ENCODE measurements at regions not wholly inside any gene's neighbourhood (a gene's known extent, or its start where the extent isn't known, plus 50 kb on each side); places are given as distances from the start of the nearest gene placed in this dataset.

DNA sequence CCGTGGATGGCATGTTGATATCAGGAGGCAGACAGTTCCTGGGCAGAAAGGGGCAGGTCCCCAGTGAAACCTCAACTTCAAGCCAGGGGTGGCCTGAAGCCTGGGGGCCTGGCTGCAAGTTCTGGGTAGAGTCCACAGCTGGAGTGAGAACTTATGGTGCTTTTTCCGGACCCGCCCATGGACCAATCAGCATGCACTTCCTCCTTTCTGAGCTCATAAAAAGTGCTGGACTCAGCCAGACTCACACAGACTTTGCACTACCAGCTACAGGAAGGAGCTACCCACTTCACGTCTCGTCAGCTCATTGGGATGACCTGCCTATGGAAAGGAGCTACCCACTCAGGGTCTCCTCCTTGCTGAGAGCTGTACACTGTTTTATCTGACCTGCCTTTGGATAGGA lies 183.1 kb upstream of the MC4R start:
- no peak for DNase-seq

DNA sequence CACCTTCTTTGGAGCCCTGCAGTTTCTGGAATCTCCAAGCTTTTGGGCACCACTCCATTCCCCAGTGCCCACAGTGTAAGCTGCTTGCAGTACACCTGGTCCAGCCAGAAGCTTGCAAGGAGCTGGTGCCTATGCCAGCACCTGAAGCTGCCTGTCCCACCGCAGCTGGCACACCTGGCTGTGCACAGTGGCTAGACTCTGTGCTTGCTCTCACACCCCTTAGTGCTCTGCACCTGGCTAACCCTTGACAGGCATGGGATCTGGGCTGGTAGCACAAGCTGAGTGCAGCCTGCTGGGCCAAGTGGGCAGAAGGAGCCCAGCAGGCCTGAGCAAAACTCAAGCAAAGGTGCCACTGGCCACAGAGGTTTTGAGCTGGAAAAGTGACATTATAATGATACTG lies 183.8 kb upstream of the MC4R start:
- DNase-seq = no peak

DNA sequence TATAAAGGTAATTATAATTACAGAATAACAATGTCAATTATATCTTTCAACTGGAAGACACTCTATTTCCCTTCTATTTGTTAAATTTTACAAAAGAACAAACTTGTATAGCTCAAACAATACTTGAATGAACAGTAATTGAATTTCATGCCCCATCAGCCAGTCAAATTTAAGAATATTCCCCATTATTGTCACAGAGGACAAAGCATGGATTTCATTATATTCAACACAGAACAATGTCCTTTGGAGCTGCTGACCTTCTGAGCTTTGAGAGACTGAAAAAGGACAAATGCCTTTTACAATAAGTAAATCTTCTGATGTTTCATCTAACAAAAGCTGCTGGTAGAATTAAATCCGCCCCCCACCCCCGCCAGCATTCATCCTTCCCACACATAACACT lies 187.5 kb upstream of the MC4R start:
- DNase-seq = no peak

DNA sequence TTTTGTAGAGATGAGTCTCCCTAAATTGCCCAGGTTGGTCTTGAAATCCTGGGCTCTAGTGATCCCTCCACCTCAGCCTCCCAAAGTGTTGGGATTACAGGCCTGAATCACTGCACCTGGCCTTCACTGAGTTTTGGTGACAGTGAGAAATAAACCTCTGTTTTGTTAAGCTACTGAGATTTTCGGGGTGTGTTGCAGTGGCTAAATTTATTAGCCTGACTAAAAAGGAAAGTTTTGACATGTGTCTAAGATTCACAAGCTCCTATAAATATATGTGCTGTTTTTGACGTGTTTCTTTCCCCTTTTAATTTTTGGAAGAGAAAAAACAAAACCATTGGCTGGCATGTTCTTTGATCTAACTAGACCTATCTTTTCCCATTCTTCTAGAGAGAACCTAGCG lies 190.5 kb upstream of the MC4R start:
- no peak for DNase-seq

DNA sequence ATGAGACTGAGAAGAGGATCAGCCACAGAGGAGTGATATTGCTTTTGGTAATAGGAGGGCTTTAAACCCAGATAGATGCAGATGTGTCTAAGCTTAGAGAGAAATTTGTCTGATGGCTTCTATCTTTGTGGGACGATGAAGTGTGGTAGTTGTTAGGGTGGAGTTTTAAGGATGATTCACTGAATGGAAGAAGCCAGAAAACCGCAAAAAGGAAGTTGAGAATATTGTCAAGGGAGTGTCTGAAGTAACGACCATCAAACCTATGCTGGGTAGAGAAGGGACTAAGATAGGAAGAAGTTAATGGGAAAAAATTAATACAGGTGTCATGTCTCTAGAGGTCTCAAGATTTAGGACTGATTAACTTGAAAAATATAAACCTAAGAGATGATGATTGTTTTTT lies 195.6 kb upstream of the MC4R start:
- no peak for DNase-seq

DNA sequence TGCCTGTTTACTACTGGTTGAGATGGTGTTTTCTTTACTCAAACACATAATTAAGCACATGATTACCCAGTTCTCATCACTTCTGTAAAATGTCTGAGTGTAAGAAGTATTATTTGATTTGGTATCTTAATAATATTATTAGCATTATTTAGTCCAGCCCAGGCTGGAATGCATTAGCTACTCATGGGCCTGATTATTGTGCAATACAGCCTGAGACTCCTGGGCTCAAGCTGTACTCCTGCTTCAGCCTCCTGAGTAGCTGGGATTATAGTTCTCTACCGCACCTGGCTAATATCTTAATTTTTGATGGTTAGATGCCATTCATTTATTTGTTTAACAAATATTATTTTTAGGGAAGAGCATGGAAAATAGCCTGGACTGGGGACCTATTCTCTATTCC lies 197.6 kb upstream of the MC4R start:
- no peak for DNase-seq

DNA sequence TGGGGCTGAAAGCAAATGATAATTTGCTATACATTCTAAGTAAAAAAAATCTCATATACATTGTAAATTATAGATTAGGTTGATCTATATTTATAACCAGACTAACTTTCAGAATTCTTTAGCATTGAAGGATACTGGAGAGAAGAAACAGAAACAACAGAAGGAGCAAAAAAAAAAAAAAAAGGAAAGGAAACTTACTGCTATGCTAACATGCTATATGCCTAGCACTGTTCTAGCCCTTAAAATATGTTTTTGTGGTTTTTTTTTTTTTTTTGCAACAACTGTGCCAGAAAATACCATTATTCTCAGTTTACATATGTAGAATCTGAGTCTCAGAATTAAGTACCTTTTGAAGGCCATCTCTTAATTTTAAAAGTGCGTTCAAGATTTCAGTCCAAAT lies 204.9 kb upstream of the MC4R start:
- no peak for DNase-seq

DNA sequence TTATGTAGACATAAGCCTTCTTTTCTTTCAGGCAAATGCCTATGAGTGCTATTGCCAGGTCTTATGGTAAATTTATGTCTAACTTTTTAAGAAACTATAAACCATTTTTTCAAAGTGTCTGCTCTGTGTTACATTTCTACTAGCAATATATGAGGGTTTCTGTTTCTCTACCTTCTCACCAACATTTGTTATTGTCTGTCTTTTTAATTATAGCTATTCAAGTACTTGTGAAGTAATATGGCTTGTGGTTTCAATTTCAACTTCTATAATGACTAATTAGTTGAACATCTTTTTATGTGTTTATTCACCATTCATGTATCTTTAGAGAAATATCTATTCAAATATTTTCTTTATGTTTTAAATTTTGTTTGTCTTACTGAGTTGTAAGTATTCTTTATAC lies 213.1 kb upstream of the MC4R start:
- DNase-seq = no peak

DNA sequence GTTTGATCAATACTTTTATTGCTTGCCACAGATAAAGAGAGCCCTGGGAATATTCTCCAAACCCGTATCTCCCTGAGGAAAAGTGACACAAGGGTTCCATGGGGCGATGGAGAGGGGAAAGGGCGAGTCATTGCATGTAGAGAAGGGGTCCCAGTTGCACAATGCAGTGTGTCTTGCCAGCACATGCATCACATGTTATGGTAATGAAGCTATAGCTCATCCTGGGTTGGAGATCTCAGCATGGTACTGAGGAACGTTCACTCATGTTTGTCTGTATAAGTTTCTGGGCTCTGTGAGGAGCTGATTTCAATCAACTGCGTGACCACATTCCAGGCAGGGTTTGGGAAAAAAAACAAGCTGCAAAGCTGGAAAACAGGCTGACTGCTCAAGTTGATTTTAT lies 220.7 kb upstream of the MC4R start:
- DNase-seq = no peak

DNA sequence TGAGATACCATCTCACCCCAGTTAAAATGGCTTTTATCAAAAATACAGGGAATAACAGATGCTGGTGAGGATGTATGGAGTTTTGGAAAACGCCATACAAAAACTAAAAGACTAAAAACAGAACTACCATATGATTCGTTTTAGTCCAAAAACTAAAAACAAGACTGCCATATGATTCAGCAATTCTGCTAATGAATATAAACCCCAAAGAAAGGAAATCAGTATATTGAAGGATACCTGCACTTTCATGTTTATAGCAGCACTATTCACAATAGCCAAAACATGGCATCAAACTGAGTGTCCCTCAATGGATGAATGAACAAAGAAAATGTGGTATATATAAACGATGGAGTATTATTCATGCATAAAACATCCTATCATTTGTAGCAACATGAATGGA lies 224.4 kb upstream of the MC4R start:
- no peak for DNase-seq

DNA sequence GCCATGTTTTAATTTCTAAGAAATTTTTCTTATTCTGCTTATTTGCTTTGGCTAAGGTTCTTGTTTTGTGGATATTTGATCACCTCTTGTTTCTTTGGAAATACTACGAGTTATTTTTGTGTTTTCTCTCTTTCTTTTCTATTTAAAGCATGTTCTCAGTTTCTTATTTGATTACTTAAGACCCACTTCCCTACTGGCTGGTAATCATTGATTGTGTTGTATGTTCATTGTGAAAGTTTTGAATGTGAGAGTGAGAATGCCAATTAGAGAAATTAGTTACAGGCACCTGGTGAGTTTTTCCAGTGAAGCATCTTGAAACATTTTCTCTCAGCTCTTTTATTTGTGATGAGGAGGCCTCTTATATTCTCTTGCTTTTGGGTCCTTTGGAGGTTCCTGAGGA lies 226.7 kb upstream of the MC4R start:
- no peak for DNase-seq

DNA sequence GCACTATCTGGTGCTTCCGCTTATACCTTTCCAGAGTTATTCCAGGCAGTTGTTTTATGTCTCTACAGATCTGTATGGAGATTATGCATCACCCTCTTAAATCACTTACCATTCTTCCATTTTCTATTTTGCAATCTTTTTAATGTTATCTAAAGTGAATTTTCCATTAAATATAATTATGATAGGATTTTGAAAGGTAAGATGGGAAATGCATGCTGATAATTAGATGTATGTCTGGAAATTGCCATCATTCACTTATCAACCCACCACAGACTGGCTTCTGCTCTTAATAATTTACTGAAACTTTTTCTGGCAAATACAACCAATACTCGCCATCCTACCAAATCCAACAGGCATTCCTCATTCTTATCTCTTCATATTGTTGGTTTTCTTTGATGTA lies 227.4 kb upstream of the MC4R start:
- no peak for DNase-seq

DNA sequence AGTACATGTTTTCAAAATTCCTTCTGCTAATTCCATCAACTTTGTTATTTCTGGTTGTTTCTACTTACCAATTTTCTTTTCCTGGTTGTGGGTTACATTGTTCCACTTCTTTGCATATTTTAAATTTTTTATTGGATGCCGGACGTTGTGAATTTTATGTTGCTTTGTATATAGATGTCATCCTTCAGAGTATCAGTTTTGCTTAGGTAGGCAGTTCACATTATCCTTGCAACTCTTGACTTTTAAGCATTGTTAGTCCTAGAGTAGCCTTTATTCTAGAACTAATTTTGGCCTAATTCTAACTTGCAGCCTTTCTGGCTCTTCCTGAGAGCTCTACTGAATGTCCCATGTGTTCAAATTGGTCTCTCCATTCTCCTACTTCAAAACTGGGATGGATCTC lies 228.7 kb upstream of the MC4R start:
- DNase-seq = no peak

DNA sequence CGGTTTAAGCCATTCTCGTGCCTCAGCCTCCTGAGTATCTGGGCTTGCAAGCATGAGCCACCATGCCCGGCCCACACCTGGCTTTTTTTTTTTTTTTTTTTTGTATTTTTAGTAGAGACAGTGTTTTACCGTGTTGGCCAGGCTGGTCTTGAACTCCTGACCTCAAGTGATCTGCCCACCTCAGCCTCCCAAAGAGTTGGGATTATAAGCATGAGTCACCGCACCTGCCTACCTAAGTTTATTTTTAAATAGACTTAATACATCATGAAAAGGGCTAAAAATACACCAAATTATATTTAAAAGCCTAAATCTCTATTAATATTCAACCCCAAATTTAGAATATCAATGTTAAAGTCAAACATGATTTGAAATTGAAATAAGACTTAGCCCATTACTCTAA lies 250.8 kb upstream of the MC4R start:
- no peak for DNase-seq

DNA sequence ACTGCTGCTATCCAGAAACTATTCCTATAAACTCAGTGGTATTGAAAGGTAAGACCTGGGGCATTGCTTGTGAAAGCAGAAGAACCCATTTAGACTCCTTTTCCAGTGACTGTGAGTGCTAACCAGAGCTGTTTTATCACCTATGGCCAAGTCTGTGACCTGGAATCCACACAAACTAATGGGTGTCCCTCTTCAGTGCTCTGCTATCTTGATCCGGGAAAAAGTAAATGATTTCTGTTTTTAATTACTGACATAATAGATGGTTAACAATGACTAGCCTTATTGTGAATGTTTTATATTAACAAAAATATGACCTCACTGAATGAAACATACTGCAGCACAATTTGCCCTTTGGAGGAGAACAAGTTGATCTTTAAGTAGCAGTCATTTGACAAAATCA lies 251.6 kb upstream of the MC4R start:
- DNase-seq = no peak

DNA sequence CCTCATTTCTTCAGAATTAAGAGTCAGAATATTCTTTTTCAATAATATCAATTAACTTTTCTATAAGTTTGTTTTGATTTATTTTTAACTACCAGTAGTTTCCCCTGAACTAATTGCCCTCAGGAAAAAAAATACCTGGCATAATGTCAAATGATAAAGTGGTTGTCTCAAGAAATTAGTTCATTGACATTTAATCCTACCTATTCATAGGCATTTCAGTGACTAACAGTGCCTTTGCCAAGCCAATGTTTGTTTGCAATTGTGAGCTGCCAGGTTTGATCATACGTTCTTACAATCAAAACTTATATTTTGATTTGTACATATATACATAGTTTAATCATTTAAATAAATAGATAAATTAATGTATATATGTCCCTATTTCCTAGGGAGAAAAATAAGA lies 267.3 kb upstream of the MC4R start:
- no peak for DNase-seq

DNA sequence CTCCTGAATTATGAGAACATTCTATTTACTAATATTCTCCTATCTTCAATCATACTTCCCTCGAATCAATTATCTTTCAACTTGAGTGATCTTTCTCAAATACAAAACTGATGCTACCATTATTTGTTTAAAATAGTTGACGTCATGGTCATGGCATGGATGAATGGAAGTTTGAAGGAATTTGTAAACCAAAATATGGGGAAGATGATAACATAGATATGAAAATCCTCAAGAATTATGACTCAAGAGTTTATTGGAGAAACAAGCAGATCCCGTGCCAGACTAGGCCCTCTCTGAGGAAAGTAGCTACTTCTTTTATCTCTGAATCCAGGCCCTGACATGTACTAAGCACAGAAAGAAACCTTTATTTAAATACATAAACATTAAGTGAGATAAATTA lies 270.4 kb upstream of the MC4R start:
- DNase-seq = no peak

DNA sequence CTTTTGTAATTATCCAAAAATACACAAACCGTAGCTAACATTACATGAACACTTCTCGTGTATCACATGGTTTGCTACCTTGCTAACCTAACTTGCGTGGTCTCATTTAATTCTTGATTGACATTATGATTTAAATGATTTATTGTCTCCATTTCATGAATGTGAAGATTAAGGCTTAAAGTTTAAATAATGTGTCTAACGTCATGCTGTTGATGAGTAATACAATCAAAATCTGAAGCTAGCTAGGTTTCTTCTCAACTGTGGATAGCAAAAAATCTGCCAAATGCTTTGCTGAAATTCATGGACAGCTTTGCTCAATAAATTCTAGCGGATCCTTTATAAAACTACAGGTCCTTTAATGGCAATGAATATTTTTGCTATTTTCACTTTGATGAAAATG lies 274.1 kb upstream of the MC4R start:
- no peak for DNase-seq

DNA sequence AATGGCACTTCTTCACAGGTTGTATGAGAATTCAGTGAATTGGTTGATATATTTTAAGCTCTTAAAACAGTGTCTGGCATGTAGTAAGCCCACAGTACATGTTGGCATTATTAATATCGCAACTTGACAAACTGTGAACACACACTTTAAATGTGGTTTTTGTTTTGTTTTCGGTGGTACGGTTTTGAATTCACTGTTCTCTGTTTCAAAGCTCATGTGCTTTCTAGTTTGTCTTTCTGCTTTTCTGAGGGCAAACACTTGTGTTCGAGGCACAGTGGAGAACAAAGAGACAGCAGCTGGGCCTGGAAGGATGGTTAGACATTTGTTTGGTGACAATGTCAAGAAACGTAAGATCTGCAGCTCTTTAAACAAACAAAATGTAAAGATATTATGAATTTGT lies 276.5 kb upstream of the MC4R start:
- DNase-seq = peak; percentile 14

DNA sequence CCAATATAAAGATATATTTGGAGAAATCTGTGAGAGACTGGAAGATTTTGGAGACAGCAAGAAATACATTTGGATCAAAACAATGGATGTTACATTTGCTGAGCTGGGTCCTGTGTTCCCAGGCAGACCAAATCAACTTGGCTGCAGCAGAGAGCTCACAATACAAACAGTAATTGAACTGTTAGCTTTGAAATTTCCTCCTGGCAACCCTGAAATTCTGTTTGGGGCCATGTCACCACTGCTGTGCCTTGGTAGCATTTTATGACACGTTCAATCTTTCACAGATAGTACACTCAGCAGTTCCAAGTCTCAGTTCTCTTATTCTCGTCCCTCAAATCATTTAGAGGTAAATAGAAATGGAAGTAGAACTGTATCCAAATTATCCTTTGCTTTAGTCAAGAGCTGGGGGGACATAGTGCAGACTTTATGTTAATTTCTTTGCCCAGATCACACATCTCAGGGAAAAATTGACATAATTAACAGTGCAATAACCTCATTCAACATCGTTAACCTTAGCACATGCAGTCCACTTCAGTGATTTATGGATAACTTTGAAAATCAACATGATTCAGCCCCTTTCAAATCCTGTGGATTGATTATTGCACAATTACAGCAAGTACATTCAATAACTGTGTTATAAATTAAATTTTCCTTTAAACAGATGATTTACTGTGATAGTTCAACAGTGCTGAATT lies 277.4 kb upstream of the MC4R start:
- peak; percentile 33 for DNase-seq

DNA sequence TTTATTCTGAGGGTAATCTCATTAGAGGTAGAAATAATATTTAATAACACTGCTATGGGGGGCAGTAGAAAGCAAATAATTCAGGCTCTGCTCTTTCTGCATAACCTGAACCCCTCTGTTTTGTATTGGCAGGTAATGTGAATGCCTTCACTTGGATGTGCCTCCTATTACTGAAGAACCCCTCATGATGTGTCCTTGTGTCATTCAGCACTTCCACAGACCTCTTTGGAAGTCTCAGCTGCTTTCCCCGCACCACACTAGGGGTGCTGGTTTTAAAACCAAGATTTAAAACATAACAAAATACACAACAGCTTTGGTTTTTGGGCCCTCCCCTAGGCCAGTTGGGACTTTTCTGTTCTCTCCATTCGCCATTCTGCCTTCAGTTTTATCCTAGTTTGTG lies 281.7 kb upstream of the MC4R start:
- DNase-seq = no peak

DNA sequence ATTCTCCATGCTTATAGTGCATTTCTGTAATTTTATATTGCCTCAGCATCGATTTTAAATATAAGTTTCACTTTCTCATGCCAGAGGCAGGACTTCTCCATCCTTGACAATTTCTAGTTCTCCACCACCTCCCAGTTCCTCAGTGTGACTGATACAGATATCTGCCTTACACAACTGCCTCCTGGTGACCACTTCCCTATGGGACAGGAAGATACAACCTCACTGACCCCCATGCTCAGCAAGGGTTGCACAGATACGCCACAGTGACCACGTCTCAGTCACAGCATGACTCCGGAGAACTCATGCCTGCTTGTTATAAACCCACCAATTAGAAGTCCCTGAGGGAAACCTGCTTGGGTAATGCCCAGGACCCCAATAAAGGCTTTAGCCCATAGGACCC lies 284.0 kb upstream of the MC4R start:
- no peak for DNase-seq

DNA sequence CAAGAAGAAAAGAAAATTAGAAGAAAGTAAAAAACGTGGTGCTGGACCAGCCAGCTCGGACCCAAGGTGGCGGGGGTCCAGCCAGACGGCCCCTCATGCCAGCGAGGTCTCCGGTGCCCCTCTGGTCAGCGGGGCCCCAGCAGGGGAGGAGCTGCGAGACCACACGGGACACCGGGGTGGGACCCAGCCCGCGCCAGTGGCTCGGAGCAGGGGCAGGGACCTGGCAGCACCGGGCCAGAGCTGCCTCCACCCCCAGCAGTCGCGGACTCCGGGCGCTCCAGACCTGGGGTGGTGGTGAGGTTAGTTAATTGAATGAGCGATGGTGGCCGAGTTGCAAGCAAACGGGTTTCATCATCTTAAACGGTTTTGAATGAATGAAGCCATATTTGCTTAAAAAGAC lies 289.9 kb upstream of the MC4R start:
- no peak for DNase-seq

DNA sequence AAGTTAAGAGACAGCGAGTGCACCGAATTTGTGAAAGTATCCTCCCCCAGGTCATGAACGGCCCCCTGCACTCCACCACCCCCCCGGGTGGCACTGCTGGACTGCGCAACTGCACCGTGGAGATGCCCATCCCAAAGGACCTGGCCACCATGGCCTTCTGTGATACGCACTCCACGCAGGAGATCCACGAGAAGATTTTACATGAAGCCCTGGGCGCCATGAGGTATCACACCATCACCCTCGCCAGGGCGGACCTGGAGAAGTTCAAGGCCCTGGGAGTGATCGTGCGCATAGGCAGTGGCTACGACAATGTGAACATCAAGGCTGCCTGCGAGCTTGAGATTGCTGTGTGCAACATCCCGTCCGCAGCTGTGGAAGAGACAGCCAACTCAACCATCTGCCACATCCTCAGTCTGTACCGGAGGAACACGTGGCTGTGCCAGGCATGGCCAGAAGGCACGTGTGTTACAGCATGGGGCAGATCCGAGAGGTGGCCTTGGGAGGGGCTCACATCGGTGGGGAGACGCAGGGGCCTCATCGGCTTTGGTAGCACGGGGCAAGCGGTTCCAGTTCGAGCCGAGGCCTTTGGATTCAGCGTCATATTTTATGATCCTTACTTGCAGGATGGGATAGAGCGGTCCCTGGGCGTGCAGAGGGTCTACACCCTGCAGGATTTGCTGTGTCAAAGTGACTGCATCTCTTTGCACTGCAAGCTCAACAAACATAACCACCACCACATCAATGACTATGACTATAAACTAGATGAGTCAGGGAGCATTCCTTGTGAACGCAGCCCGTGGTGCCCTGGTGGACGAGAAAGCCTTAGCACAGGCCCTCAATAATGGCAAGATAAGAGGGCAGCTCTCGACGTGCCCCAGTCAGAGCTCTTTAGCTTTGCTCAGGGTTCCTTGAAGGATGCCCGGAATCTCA lies 290.8 kb upstream of the MC4R start:
- DNase-seq = no peak

DNA sequence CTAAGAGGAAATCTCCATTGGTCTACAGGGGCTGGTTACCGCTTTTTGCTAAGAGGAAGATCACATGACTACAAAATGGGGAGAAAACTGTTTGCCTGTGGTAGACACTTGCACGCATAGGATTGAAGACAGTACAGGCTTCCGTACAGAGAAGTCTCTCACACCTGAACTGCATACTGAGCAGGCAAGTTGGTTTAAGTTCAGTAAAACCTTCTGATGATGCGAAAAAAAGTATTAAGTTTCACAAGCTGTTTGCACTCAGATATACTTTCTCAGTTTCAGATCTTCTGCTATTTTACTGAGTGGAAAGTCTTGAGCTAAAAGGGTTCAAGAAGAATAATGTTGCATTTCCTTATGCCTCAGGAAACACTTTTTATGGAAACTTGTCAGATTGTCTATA lies 292.2 kb upstream of the MC4R start:
- no peak for DNase-seq

All from NCI-H1436 (cell line).